AG10803 (cell line): ENCODE measurements at regions not wholly inside any gene's neighbourhood (a gene's known extent, or its start where the extent isn't known, plus 50 kb on each side); places are given as distances from the start of the nearest gene placed in this dataset.

Source experiments
- DNase-seq: peaks from one replicate; pipeline ENCODE4 v3.0.0; 2010; ENCODE audit warnings: low read depth
- H3K4me3 ChIP-seq: 2 replicates; pipeline ENCODE4 v1.5.1; 2011; ENCODE audit warnings: mild to moderate bottlenecking, low read length, control low read depth
- CTCF ChIP-seq: conservative IDR thresholded peaks from 2 replicates; pipeline ENCODE4 v1.5.1; 2011; ENCODE audit warnings: mild to moderate bottlenecking, low read length, control low read depth, inconsistent platforms

- no peak overlapping the region for H3K4me3 ChIP-seq
- no peak for DNase-seq
- no peak for TF ChIP-seq CTCF
Observed at GRCh38 chr12:111150360-111150759, 218.5 kb downstream of the PHETA1 start.

GRCh38 chr12:111149299-111149698 is 219.6 kb downstream of the PHETA1 start:
- no peak for TF ChIP-seq CTCF
- no peak for DNase-seq
- H3K4me3 ChIP-seq = no peak overlapping the region

DNA sequence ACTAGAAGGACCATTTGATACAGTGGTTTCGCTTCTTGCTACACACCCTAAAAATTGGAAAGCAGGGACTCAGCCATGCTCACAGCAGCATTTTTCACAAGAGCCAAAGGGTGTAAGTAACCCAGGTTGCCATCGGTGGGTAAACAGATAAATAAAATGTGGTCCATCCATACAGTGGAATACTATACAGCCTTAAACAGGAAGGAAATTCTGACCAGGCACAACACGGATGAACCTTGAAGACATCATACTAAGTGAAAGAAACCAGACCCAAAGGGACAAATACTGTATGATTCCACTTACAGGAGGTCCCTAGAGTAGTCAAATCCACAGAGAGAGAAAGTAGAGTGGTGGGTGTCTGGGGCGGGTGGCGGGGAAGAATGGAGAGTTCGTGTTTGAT is 220.9 kb downstream of the PHETA1 start:
- no peak overlapping the region for H3K4me3 ChIP-seq
- no peak for DNase-seq
- TF ChIP-seq CTCF = no peak

GRCh38 chr12:111143271-111143670 is 222.9 kb upstream of the MYL2 start:
- TF ChIP-seq CTCF = no peak
- H3K4me3 ChIP-seq = no peak overlapping the region
- DNase-seq = no peak

DNA sequence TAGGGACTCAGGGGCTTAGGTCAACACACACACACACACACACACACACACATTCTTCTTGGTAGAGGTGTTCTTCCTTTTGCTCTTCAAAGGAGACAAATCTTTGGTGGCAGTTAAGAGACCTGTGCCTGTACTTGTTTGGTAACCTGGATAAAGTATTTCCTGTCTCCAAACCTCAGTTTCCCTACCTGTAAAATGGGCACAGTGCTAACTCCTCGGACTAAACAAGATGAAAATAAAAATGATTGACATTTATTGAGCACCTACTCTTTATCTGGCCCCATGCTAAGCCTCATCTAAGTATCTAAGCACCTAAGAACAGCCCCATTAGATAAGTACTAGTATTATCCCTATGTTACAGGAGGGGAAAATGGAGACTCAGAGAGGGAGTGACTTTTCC is 220.8 kb upstream of the MYL2 start:
- TF ChIP-seq CTCF = no peak
- no peak for DNase-seq

GRCh38 chr12:111138016-111138415 is 217.6 kb upstream of the MYL2 start:
- TF ChIP-seq CTCF = no peak
- no peak overlapping the region for H3K4me3 ChIP-seq
- DNase-seq = no peak

More for the DNA sequence above, 220.8 kb upstream of the MYL2 start:
- no peak overlapping the region for H3K4me3 ChIP-seq

GRCh38 chr12:111135293-111135832 is 215.0 kb upstream of the MYL2 start:
- no peak for DNase-seq
- no peak overlapping the region for H3K4me3 ChIP-seq
- no peak for TF ChIP-seq CTCF
